ENCODE measurements at regions not wholly inside any gene's neighbourhood (a gene's known extent, or its start where the extent isn't known, plus 50 kb on each side); places are given as distances from the start of the nearest gene placed in this dataset.

- CTCF ChIA-PET: interaction anchor here (0.5 kb wide), 1 partner anchor 51 kb away, joined by 4 read pairs; no protein-coding TSS in a partner anchor
- no peak for TF ChIP-seq CTCF (conservative IDR thresholded peaks at IDR 0.05; ENCODE audit: low read depth)
- peak; percentile 72 for DNase-seq (ENCODE audit: low spot score)
- POLR2A ChIA-PET (ENCODE audit: low non-redundant PET): no interaction called here
- H3K27ac ChIP-seq: no peak overlapping the region
These were observed 197.2 kb downstream of the GRXCR1 start for GRCh38 chr4:43089730-43090129.

DNA sequence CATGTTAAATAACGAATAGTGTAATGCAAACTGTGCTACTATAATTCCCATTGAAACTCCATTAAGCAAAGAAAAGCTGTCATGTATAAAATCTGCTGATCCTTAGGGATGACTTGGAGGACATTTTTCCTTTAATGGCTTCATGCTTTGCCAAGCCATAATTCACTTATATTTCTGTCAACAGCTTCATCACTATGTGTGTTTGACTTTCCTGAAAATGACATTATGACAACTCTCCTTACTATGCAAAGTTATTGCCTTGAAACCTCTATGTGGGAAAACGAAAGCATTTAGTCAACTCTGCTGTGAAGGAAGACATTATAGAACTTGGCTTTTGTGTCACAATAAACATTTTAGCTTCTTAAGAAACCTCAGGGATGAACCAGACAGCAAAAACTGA, 210.5 kb downstream of the GRXCR1 start:
- TF ChIP-seq CTCF (conservative IDR thresholded peaks at IDR 0.05; ENCODE audit: low read depth): no peak
- CTCF ChIA-PET: interaction anchor here (0.5 to 0.6 kb wide), 2 partner anchors 142 to 219 kb away, joined by 3 read pairs; no protein-coding TSS in a partner anchor
- POLR2A ChIA-PET (ENCODE audit: low non-redundant PET): no interaction called here
- no peak for DNase-seq (ENCODE audit: low spot score)
- H3K27ac ChIP-seq: no peak overlapping the region

- ChIA-PET CTCF (no interaction called here), POLR2A (ENCODE audit: low non-redundant PET) (no interaction called here)
- TF ChIP-seq CTCF (conservative IDR thresholded peaks at IDR 0.05; ENCODE audit: low read depth): no peak
- DNase-seq (ENCODE audit: low spot score): no peak
- H3K27ac ChIP-seq: no peak overlapping the region
These were observed 219.6 kb downstream of the GRXCR1 start for GRCh38 chr4:43112139-43112538.

DNA sequence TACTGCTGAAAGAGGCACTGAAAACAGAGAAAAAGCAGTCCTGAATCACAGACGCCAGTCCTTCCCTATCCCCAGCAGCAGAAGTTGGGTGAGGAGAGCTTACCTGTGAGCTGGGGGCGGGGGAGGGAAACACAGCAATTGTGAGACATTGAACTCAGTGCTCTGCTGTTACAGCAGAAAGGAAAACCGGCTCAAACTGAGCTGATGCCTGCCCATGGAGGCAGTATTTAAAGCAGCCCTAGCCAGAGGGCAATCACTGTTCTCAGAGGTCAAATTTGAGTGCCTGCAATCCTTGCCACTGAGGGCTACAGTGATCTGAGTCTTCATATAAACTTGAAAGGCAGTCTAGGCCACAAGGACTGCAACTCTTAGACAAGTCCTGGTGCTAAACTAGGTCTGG, 220.7 kb downstream of the GRXCR1 start:
- no peak for TF ChIP-seq CTCF (conservative IDR thresholded peaks at IDR 0.05; ENCODE audit: low read depth)
- no peak for DNase-seq (ENCODE audit: low spot score)
- H3K27ac ChIP-seq: no peak overlapping the region
- POLR2A ChIA-PET (ENCODE audit: low non-redundant PET): no interaction called here
- CTCF ChIA-PET: no interaction called here

GRCh38 chr4:43126595-43126994, 234.1 kb downstream of the GRXCR1 start:
- ChIA-PET POLR2A (ENCODE audit: low non-redundant PET) (no interaction called here), CTCF (no interaction called here)
- TF ChIP-seq CTCF (conservative IDR thresholded peaks at IDR 0.05; ENCODE audit: low read depth): no peak

DNA sequence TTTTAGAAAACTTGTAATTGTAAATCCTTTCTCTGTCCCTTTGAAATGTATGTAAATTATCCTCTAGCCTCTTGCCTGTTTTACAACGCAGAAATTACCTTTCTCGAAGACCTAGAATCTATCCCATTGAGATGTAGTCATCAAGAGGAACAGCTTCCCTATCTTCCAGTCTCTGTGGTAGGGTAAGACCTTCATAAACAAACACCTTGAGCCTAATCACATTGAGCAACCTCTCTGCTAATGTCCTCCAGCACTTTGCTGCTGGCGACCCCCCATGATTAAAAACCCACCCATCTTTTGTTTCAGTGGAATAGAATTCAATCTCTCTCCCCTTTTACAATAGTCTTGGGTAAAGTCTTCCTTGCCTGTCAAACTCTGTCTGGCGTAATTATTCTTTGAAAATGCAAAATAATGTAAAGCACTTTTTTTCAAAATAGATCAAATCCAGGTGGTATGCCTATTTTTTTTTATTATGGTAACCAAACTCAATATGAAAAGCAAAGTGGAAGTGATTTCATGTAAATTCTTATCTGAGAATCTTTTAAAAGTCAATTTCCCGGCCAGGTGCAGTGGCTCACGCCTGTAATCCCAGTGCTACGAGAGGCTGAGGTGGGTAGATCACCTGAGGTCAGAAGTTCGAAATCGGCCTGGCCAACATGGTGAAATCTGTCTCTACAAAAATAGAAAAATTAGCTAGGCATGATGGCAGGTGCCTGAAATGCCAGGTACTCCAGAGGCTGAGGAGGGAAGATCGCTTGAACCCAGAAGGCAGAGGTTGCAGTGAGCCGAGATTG, 237.9 kb downstream of the GRXCR1 start:
- H3K27ac ChIP-seq: no peak overlapping the region
- no peak for TF ChIP-seq CTCF (conservative IDR thresholded peaks at IDR 0.05; ENCODE audit: low read depth)
- ChIA-PET POLR2A (ENCODE audit: low non-redundant PET) (interaction anchor here (0.6 kb wide), 1 partner anchor 40 kb away, joined by 4 read pairs; no protein-coding TSS in a partner anchor), CTCF (no interaction called here)
- no peak for DNase-seq (ENCODE audit: low spot score)

More at GRCh38 chr4:43126595-43126994, 234.1 kb downstream of the GRXCR1 start:
- no peak overlapping the region for H3K27ac ChIP-seq
- no peak for DNase-seq (ENCODE audit: low spot score)
